ENCODE measurements at regions not wholly inside any gene's neighbourhood (a gene's known extent, or its start where the extent isn't known, plus 50 kb on each side); places are given as distances from the start of the nearest gene placed in this dataset.

GRCh38 chr2:195590199-195590860 lies 66.7 kb upstream of the SLC39A10 start:
- TF ChIP-seq CTCF (IDR thresholded peaks at IDR 0.05): no peak
- TF ChIP-seq POLR2A (IDR thresholded peaks at IDR 0.05): no peak

All from lower leg skin (tissue), 3 donors.